ENCODE measurements at regions not wholly inside any gene's neighbourhood (a gene's known extent, or its start where the extent isn't known, plus 50 kb on each side); places are given as distances from the start of the nearest gene placed in this dataset.

DNA sequence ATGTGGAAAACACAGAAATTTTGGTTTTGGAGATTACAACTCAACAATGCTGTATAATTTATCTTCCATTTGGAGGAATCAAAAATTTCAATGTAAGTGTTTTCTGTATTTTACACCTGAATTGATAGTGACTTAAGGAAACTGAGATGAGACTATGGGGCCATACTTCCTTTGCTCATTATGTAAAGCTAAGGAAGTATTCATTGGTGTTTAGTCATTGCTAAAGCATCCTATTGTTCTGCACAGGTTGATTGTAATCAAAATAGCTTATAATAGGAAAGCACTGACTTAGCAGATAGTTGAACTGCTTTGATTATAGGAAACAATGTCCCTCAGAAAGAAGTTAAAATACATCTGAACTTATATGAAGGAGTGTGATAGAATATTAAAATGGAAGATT, 244.4 kb upstream of the SLITRK5 start:
- DNase-seq: no peak
- no peaks in the 10 kb centered on the region for H3K27me3 ChIP-seq
- H3K27ac ChIP-seq: no peak overlapping the region
- TF ChIP-seq EP300 (IDR thresholded peaks at IDR 0.05) (no peak), POLR2AphosphoS5 (IDR thresholded peaks at IDR 0.05) (no peak), POLR2A (IDR thresholded peaks at IDR 0.05) (no peak)
- TF ChIP-seq, protein P1, sequence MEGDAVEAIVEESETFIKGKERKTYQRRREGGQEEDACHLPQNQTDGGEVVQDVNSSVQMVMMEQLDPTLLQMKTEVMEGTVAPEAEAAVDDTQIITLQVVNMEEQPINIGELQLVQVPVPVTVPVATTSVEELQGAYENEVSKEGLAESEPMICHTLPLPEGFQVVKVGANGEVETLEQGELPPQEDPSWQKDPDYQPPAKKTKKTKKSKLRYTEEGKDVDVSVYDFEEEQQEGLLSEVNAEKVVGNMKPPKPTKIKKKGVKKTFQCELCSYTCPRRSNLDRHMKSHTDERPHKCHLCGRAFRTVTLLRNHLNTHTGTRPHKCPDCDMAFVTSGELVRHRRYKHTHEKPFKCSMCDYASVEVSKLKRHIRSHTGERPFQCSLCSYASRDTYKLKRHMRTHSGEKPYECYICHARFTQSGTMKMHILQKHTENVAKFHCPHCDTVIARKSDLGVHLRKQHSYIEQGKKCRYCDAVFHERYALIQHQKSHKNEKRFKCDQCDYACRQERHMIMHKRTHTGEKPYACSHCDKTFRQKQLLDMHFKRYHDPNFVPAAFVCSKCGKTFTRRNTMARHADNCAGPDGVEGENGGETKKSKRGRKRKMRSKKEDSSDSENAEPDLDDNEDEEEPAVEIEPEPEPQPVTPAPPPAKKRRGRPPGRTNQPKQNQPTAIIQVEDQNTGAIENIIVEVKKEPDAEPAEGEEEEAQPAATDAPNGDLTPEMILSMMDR (IDR thresholded peaks at IDR 0.05): no peak
- no peak overlapping the region for H3K4me3 ChIP-seq
- H3K9me3 ChIP-seq: no peaks in the 10 kb centered on the region
- H3K36me3 ChIP-seq: no peaks in the 10 kb centered on the region
- no peaks in the 10 kb centered on the region for H3K4me1 ChIP-seq
- intact Hi-C loops (cut with DNase I): no loop called here

DNA sequence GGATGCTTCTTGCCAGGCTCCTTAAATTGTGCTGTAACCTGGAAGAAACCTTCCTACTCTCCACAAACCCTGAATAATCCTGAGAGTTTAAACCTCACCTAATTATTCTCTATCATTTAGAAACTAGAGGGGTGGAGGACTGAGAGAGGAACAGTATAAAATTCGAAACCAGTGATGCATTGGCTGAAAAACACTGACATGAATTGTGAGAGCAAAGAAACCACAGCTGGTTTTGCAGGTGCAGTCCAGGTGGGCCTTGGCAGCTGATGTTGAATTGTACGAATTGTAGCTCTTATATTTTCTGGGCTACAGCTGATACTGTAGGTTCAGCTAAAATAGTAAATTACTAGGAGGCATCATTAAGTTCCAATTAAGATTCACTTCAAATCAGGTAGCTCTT, 227.0 kb upstream of the SLITRK5 start:
- Histone ChIP-seq H3K4me1 (no peaks in the 10 kb centered on the region), H3K4me3 (no peak overlapping the region), H3K27me3 (no peaks in the 10 kb centered on the region), H3K36me3 (no peaks in the 10 kb centered on the region), H3K27ac (no peak overlapping the region), H3K9me3 (no peaks in the 10 kb centered on the region)
- intact Hi-C loops (cut with DNase I): no loop called here
- DNase-seq: no peak
- WGBS, 2 donors: 36 to 63% methylated on average over 2 of the region's 2 CpGs
- TF ChIP-seq POLR2A (IDR thresholded peaks at IDR 0.05) (no peak), EP300 (IDR thresholded peaks at IDR 0.05) (no peak), POLR2AphosphoS5 (IDR thresholded peaks at IDR 0.05) (no peak)
- TF ChIP-seq, protein P1 (IDR thresholded peaks at IDR 0.05): no peak

DNA sequence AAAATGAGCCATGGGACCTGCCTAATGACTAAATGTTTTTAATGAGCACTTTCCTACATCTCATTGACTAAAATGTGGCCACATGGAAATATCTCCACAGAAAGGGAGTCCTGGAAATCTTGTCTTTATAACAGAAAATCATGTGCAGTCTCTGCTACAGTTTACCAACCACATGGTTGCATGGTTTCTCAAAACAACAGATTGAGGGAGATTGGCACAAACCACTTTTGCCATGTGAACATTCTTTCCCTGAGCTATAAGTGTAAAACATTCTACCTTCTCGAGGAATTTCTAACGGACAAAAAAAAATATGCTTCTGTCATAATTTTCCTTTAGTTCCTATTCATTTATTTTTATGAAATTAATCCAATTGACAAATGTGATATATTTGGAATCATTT, 218.9 kb upstream of the SLITRK5 start:
- Histone ChIP-seq H3K4me3 (no peak overlapping the region), H3K4me1 (no peaks in the 10 kb centered on the region), H3K27ac (no peak overlapping the region), H3K36me3 (no peaks in the 10 kb centered on the region), H3K9me3 (no peaks in the 10 kb centered on the region), H3K27me3 (no peaks in the 10 kb centered on the region)
- intact Hi-C loops (cut with DNase I): no loop called here
- WGBS, 2 donors: 89 to 90% methylated on average over 2 of the region's 2 CpGs
- TF ChIP-seq POLR2A (IDR thresholded peaks at IDR 0.05) (no peak), EP300 (IDR thresholded peaks at IDR 0.05) (no peak), POLR2AphosphoS5 (IDR thresholded peaks at IDR 0.05) (no peak)
- TF ChIP-seq, protein P1 (IDR thresholded peaks at IDR 0.05): no peak
- DNase-seq: no peak

DNA sequence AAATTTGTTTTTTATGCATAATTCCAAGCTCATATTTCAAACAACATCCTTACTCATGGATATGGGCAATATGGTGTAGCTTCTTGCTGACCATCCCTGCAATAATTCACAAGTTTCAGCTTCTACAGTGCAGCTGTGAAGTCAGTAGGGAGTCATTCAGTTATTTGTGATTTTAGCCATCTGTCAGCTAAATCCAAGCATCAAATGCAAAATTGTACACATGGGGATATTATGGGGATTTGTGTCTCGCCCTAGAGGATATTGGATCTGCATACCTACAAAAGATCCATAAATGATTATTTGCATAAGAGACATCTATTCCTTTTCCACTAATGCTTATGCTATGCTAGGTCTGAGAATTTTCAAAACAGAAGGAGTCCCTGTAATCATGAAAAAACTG, 217.9 kb upstream of the SLITRK5 start:
- Histone ChIP-seq H3K4me3 (no peak overlapping the region), H3K27me3 (no peaks in the 10 kb centered on the region), H3K4me1 (no peaks in the 10 kb centered on the region), H3K36me3 (no peaks in the 10 kb centered on the region), H3K27ac (no peak overlapping the region), H3K9me3 (no peaks in the 10 kb centered on the region)
- WGBS, 2 donors: 30 to 50% methylated on average over 1 of the region's 1 CpG
- intact Hi-C loops (cut with DNase I): no loop called here
- DNase-seq: no peak
- TF ChIP-seq POLR2A (IDR thresholded peaks at IDR 0.05): no peak
- TF ChIP-seq EP300 (IDR thresholded peaks at IDR 0.05): no peak
- TF ChIP-seq, protein P1 (IDR thresholded peaks at IDR 0.05): no peak
- no peak for TF ChIP-seq POLR2AphosphoS5 (IDR thresholded peaks at IDR 0.05)

DNA sequence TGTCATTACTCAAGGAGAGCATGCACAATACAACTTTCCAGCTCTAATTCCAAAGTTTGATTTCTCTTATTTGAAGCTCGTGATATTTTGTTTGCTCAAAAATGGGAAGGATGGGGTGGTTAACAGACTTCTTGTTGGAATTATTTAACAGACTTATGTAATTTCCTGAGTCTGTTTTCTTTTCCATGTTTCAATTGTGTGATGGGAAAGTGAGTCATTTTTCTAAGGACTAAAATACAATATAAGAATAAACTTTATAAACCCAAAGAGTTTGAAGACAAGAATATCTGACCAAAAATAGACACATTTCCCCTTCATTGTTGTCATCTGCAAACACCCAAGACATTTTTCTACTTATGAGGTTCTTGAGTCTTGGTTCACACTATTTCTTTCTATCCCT, 211.8 kb upstream of the SLITRK5 start:
- TF ChIP-seq, protein P1 (IDR thresholded peaks at IDR 0.05): no peak
- no peak for TF ChIP-seq EP300 (IDR thresholded peaks at IDR 0.05)
- no peak for TF ChIP-seq POLR2A (IDR thresholded peaks at IDR 0.05)
- TF ChIP-seq POLR2AphosphoS5 (IDR thresholded peaks at IDR 0.05): no peak
- Histone ChIP-seq H3K9me3 (no peaks in the 10 kb centered on the region), H3K27me3 (no peaks in the 10 kb centered on the region), H3K4me3 (no peak overlapping the region), H3K4me1 (no peaks in the 10 kb centered on the region), H3K36me3 (no peaks in the 10 kb centered on the region), H3K27ac (no peak overlapping the region)
- no peak for DNase-seq
- intact Hi-C loops (cut with DNase I): no loop called here
- 60% methylated on average over 1 of the region's 1 CpG for WGBS, 2 donors

Data from sigmoid colon (tissue), 6 donors.